ENCODE measurements at regions not wholly inside any gene's neighbourhood (a gene's known extent, or its start where the extent isn't known, plus 50 kb on each side); places are given as distances from the start of the nearest gene placed in this dataset.
"Not testable (repeated sequence)": the region's sequence is repeated elsewhere in the genome, so short reads cannot be mapped to it uniquely, and the experiment has no call there.

DNA sequence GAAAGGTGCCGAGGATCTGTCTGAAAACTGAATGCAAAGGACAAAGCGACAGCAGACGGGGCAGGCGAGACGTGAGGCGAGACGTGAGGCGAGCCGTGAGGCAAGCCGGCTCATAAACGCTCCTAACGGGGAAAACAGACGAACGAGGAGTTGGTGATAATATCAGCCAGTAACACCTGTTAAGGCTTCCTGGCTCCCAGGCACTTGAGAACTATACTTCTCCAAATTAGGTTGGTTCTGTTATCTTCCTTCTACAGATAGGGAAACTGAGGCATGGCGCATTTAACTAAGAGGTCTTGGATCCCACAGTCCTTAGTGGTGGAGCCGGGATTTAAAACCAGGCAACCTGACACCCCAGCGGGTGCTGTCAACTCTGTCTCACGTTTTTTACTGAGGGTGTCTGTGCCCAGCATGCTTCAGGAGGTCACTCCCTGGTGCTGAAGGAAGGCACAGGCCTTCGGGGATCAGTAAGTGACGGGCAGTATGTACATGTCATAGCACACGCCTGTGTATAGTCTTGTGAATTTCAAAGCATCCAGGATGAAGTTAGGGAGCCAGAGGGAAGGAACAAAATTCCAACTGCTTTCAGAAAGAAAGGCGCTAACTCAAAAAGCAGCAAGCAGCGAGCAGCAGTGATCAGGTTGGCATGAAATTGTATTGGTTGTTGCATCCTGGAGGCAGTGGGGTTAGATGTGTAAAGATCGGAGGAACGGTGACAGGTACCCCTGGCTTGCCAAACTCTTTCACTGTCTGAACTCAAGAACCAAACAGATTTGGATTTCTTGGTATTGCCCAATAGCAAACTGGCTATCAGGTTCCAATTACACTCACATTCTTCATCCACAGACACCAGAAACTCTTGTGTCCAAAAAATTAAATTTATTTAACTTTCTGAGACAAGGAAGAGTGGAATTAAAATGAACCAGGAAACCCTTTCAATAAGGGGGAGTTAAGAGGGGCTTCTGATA, 318.7 kb downstream of the THBS2 start:
- Mint-ChIP-seq H3K9me3 (no peaks in the 10 kb centered on the region), H3K27me3 (peaks cover 9% of the 10 kb centered on the region), H3K27ac (ENCODE audit: low read depth) (no peak overlapping the region), H3K4me1 (no peaks in the 10 kb centered on the region), H3K36me3 (ENCODE audit: insufficient read depth) (no peaks in the 10 kb centered on the region), H3K4me3 (no peak overlapping the region)
- ATAC-seq (replicated peaks; ENCODE audit: extremely low read depth, poor library complexity, severe bottlenecking) (no peak), DNase-seq (ENCODE audit: low spot score in 2 of 2) (no peak)

DNA sequence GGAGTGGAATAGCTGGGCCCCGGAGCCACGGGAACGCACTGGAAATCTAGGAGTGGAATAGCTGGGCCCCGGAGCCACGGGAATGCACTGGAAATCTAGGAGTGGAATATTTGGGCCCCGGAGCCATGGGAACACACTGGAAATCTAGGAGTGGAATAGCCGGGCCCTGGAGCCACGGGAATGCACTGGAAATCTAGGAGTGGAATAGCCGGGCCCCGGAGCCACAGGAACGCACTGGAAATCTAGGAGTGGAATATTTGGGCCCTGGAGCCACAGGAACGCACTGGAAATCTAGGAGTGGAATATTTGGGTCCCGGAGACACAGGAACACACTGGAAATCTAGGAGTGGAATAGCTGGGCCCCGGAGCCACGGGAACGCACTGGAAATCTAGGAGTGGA, 321.5 kb downstream of the THBS2 start:
- not testable (repeated sequence) for H3K4me3 Mint-ChIP-seq; H3K27me3 Mint-ChIP-seq; DNase-seq (ENCODE audit: low spot score in 2 of 2); H3K9me3 Mint-ChIP-seq; H3K36me3 Mint-ChIP-seq (ENCODE audit: insufficient read depth); ATAC-seq (replicated peaks; ENCODE audit: extremely low read depth, poor library complexity, severe bottlenecking); H3K27ac Mint-ChIP-seq (ENCODE audit: low read depth); H3K4me1 Mint-ChIP-seq

DNA sequence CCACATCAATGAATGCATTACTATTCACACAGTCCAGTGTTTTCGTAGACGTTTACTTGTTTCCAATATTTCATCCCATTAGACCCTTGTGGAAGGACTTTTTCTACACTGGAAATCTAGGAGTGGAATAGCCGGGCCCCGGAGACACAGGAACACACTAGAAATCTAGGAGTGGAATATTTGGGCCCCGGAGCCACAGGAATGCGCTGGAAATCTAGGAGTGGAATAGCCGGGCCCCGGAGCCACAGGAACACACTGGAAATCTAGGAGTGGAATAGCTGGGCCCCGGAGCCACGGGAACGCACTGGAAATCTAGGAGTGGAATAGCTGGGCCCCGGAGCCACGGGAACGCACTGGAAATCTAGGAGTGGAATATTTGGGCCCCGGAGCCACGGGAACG, 322.6 kb downstream of the THBS2 start:
- not testable (repeated sequence) for H3K27ac Mint-ChIP-seq (ENCODE audit: low read depth); ATAC-seq (replicated peaks; ENCODE audit: extremely low read depth, poor library complexity, severe bottlenecking); H3K4me1 Mint-ChIP-seq; H3K4me3 Mint-ChIP-seq; DNase-seq (ENCODE audit: low spot score in 2 of 2); H3K9me3 Mint-ChIP-seq; H3K36me3 Mint-ChIP-seq (ENCODE audit: insufficient read depth); H3K27me3 Mint-ChIP-seq

DNA sequence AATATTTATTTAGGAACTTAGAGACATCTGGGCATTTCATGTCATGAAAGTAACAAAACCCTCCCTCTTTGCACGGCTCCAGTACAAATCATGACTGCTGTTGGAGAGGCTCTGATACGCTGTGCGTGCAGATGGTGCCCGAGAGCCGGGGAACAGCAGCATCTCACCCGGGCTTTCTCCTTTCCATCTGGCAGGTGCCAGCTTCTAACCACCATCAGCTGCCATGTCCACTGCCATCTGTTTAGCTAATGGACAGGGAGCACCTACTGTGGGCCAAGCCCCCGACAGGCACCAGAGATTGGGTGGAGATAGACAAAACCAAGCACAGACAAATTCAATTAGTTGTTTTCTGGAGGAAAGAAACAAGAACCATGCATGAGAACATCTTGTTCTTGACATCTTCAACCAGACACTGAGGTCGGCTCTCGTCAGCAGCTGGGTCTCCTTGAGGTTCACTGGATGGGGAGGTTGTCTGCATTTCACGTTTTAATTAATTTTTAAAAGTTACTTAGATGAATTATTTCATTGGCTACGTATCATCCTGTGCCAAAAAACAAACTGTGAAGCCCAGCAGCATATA, 323.7 kb downstream of the THBS2 start:
- DNase-seq (ENCODE audit: low spot score in 2 of 2) (no peak), ATAC-seq (replicated peaks; ENCODE audit: extremely low read depth, poor library complexity, severe bottlenecking) (no peak)
- Mint-ChIP-seq H3K9me3 (no peaks in the 10 kb centered on the region), H3K4me1 (no peaks in the 10 kb centered on the region), H3K4me3 (no peak overlapping the region), H3K27ac (ENCODE audit: low read depth) (no peak overlapping the region), H3K36me3 (ENCODE audit: insufficient read depth) (no peaks in the 10 kb centered on the region), H3K27me3 (peaks cover 7% of the 10 kb centered on the region)

DNA sequence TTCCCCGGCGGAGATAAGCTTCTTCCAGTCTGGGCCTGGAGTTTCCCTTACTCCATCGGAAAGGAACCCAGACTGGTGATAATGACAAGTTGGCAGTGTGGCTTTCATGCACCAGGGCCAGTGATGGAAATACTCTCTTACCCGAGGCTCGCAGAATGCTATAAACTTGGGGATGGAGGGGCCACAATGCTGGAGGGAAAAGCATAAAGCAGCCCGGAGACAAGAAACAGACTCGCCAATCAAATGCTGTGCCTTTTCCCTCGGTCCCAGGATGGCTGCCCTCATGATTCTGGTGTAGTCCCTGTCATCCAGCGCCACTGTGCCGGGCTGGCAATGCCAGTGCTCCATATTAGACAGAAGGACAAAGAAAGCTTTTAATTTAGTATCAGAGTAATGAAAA, 325.6 kb downstream of the THBS2 start:
- H3K36me3 Mint-ChIP-seq (ENCODE audit: insufficient read depth): no peaks in the 10 kb centered on the region
- DNase-seq (ENCODE audit: low spot score in 2 of 2) (no peak), ATAC-seq (replicated peaks; ENCODE audit: extremely low read depth, poor library complexity, severe bottlenecking) (no peak)
- no peaks in the 10 kb centered on the region for H3K9me3 Mint-ChIP-seq
- peaks cover 7% of the 10 kb centered on the region for H3K27me3 Mint-ChIP-seq
- no peaks in the 10 kb centered on the region for H3K4me1 Mint-ChIP-seq
- no peak overlapping the region for H3K27ac Mint-ChIP-seq (ENCODE audit: low read depth)
- H3K4me3 Mint-ChIP-seq: no peak overlapping the region

DNA sequence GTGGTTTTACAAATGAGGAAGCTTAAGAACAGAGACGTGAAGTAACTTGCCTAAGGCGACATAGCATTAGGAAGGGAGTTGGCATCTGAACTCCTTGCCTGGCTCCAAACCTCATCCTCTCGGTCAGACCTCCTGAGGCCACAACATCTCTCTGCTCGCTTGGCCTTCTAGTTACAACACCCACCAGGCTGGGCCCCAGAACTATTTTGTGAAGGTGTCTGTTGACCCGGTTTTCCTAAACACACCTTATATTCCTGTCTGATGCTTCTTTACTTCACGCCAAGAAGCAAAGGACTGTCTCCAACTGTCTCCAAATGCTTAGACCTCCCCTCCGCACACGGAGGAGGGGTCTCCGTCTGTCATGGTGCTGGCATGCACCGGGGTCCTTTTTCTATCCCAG, 326.6 kb downstream of the THBS2 start:
- ATAC-seq (replicated peaks; ENCODE audit: extremely low read depth, poor library complexity, severe bottlenecking): no peak
- Mint-ChIP-seq H3K4me1 (no peaks in the 10 kb centered on the region), H3K27ac (ENCODE audit: low read depth) (no peak overlapping the region), H3K4me3 (no peak overlapping the region), H3K27me3 (peaks cover 7% of the 10 kb centered on the region), H3K36me3 (ENCODE audit: insufficient read depth) (no peaks in the 10 kb centered on the region), H3K9me3 (no peaks in the 10 kb centered on the region)
- DNase-seq (ENCODE audit: low spot score in 2 of 2): no peak

DNA sequence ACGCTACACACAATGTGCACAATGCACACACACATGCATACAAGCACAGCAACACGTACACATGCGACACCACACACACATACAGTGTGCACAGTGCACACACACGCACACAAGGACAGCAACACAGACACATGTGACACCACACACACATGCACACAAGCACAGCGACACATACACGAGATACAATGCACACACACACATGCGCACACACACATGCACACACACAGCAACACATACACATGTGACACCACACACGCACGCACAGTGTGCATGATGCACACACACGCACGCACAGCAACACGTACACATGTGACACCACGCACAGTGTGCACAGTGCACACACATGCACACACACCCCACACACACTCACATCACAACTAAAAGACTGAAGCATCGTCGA, 327.3 kb downstream of the THBS2 start:
- no peaks in the 10 kb centered on the region for H3K9me3 Mint-ChIP-seq
- H3K27ac Mint-ChIP-seq (ENCODE audit: low read depth): no peak overlapping the region
- DNase-seq (ENCODE audit: low spot score in 2 of 2): no peak
- H3K36me3 Mint-ChIP-seq (ENCODE audit: insufficient read depth): no peaks in the 10 kb centered on the region
- peaks cover 7% of the 10 kb centered on the region for H3K27me3 Mint-ChIP-seq
- no peak for ATAC-seq (replicated peaks; ENCODE audit: extremely low read depth, poor library complexity, severe bottlenecking)
- H3K4me3 Mint-ChIP-seq: no peak overlapping the region
- no peaks in the 10 kb centered on the region for H3K4me1 Mint-ChIP-seq

DNA sequence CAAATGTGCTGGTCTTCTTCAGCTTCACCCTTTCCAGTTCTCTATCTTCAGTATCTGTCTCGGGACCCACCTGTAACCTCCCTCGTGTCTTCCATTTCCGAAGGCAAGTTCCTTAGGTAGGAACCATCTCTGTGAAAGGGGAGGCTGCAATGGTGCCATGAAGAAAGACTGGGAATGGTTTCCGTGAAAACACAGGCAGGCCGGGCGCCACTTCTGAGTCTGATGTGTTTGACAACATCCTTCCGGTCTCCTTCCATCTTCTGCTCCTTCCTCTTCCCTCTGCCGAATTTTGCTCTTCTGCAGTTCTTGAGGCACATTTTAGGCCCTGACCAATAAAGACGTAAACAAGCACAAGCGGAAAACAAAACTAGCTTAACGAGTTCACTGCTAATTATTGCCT, 328.0 kb downstream of the THBS2 start:
- Mint-ChIP-seq H3K4me1 (no peaks in the 10 kb centered on the region), H3K9me3 (no peaks in the 10 kb centered on the region)

DNA sequence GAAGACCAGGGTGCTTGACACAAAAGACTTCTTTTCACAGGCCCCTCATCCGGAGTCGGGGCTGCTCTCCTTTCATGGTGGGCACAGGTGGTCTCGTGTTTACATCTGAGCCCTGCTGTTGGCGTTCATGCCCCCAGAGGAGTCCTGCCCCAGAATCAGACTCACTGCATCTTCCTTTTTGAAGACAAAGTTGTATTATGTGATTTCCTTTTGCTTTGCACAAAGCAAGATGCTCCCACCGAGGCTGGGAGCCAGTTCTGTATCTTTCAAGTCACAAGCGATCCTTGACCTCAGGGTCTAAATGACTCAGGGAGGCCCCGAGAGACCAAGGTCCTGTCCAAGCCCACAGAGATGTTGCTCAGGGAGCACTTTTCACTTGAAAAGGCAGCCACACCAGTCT, 330.5 kb downstream of the THBS2 start:
- ATAC-seq (replicated peaks; ENCODE audit: extremely low read depth, poor library complexity, severe bottlenecking) (no peak), DNase-seq (ENCODE audit: low spot score in 2 of 2) (no peak)
- no peak overlapping the region for H3K4me3 Mint-ChIP-seq
- no peak overlapping the region for H3K27ac Mint-ChIP-seq (ENCODE audit: low read depth)
- no peaks in the 10 kb centered on the region for H3K36me3 Mint-ChIP-seq (ENCODE audit: insufficient read depth)
- no peaks in the 10 kb centered on the region for H3K4me1 Mint-ChIP-seq
- H3K27me3 Mint-ChIP-seq: peaks cover 7% of the 10 kb centered on the region
- H3K9me3 Mint-ChIP-seq: no peaks in the 10 kb centered on the region

More for the DNA sequence above, 328.0 kb downstream of the THBS2 start:
- Mint-ChIP-seq H3K4me3 (no peak overlapping the region), H3K36me3 (ENCODE audit: insufficient read depth) (no peaks in the 10 kb centered on the region), H3K27me3 (peaks cover 7% of the 10 kb centered on the region), H3K27ac (ENCODE audit: low read depth) (no peak overlapping the region)
- no peak for DNase-seq (ENCODE audit: low spot score in 2 of 2)
- no peak for ATAC-seq (replicated peaks; ENCODE audit: extremely low read depth, poor library complexity, severe bottlenecking)

DNA sequence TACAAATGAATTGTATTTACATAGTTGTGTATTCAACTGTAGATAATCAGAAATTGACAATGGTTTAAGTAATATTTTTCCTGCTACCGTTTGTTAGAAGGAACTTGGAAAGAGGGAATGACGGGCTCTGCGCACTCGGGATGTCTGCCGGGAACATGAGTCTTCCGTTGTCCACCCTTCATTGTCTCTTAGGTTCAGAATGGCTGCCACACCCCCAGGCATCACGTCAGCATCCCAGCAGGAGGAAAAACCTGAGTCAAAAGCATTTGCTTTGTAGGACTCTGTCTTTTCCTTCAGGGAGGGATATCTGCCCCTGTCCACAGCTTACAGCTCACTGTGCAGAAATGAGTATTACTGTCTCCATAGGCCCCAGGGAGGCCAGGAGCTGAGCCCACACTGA, 331.2 kb downstream of the THBS2 start:
- DNase-seq (ENCODE audit: low spot score in 2 of 2): no peak
- Mint-ChIP-seq H3K9me3 (no peaks in the 10 kb centered on the region), H3K27ac (ENCODE audit: low read depth) (no peak overlapping the region), H3K36me3 (ENCODE audit: insufficient read depth) (no peaks in the 10 kb centered on the region), H3K27me3 (peaks cover 5% of the 10 kb centered on the region), H3K4me3 (no peak overlapping the region), H3K4me1 (no peaks in the 10 kb centered on the region)
- no peak for ATAC-seq (replicated peaks; ENCODE audit: extremely low read depth, poor library complexity, severe bottlenecking)

DNA sequence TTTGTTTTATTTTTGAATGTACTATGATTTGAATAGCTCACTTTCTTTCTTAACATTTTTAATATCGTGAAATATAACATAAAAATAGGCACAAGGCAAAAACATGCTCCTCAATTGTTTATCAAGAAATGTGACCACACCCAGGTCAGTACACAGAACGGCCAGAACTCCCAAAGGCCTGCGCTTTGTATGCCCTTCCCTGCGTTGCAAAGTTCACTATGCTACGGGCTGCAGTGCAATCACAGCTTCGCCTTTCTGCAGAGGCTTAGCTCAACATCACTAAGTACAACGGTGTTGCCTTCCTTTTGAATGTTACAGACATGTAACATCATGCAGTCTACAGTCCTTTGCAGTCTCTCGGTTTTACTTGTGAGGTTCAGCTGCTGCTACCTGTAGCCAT, 333.4 kb downstream of the THBS2 start:
- Mint-ChIP-seq H3K9me3 (no peaks in the 10 kb centered on the region), H3K4me3 (no peak overlapping the region), H3K27me3 (peaks cover 2% of the 10 kb centered on the region), H3K36me3 (ENCODE audit: insufficient read depth) (no peaks in the 10 kb centered on the region), H3K27ac (ENCODE audit: low read depth) (no peak overlapping the region), H3K4me1 (no peaks in the 10 kb centered on the region)
- ATAC-seq (replicated peaks; ENCODE audit: extremely low read depth, poor library complexity, severe bottlenecking) (no peak), DNase-seq (ENCODE audit: low spot score in 2 of 2) (no peak)

DNA sequence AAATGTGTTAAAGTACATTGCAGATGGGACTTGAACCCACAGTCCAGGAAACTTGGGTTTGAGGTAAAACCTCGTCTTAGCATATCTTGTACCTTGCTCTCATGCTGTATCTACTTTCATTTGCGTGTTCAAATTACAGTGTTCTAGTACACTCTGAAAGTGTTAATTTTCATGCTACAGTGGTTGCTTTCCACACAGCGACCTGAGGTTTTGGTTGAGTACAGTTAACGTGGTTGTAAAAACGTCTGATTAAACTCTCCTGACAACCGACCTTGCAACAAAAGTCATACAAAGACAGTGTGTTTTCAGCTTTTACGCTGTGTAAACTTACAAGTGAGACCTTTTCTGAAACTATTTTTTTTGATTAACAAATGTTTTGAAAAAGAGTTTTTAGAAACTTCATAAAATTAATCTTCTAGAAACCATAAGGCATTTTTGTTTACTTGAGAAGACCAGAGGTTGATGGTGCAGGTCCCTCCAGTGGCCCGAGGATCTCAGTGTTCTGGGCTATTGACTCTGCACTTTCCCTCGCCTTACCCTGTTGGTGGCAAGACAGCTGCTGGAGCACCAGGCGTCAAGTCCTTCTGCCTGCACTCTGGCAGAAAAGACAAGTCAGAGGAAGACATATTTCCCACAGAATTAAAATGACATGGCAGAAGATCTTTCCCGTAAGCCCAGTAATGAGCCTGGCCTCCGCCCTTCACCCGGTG, 334.0 kb downstream of the THBS2 start:
- Mint-ChIP-seq H3K27ac (ENCODE audit: low read depth) (no peak overlapping the region), H3K4me3 (peak overlapping the region; percentile 31)

More for the DNA sequence above, 334.0 kb downstream of the THBS2 start:
- H3K9me3 Mint-ChIP-seq: no peaks in the 10 kb centered on the region
- ATAC-seq (replicated peaks; ENCODE audit: extremely low read depth, poor library complexity, severe bottlenecking) (peak; percentile 58), DNase-seq (ENCODE audit: low spot score in 2 of 2) (no peak)
- H3K27me3 Mint-ChIP-seq: peaks cover 8% of the 10 kb centered on the region
- no peaks in the 10 kb centered on the region for H3K4me1 Mint-ChIP-seq
- peaks cover 2% of the 10 kb centered on the region for H3K36me3 Mint-ChIP-seq (ENCODE audit: insufficient read depth)

All from central memory CD8-positive, alpha-beta T cell (primary cell).